B cell (primary cell): ENCODE measurements at regions not wholly inside any gene's neighbourhood (a gene's known extent, or its start where the extent isn't known, plus 50 kb on each side); places are given as distances from the start of the nearest gene placed in this dataset.

Source experiments
- ATAC-seq: fragments of 200-7000 bp; cut with Tn5 transposase; one replicate; pipeline ENCODE4 v1.10.0; 2021; ENCODE audit warnings: low read depth, mild to moderate bottlenecking, moderate number of reproducible peaks, moderate library complexity
- CTCF ChIA-PET: fragments of 350-600 bp; sonication (Branson Sonifier 250); formaldehyde crosslinking; loops from one replicate; lab custom pipeline; 2021; ENCODE audit warnings: antibody characterized with exemption, inconsistent platforms; lab: Charles Lee
- POLR2A ChIA-PET: fragments of 350-600 bp; sonication (Branson Sonifier 250); formaldehyde crosslinking; loops from one replicate; lab custom pipeline; 2021; ENCODE audit warnings: antibody characterized with exemption; lab: Charles Lee
- DNase-seq: peaks from one replicate; pipeline ENCODE4 v3.0.0; 2013
- H2AFZ ChIP-seq: 2 replicates; pipeline ENCODE4 v1.6.1; 2012; ENCODE audit warnings: mild to moderate bottlenecking, low read depth, low read length; ENCODE audit not compliant: insufficient read depth, poor library complexity, severe bottlenecking
- H3K27ac ChIP-seq, 2 donors: 1 replicate in 1 of 2; 2 replicates in 1 of 2; pipeline ENCODE4 v1.5.1; 2012 to 2013; ENCODE audit warnings: low read length in 2 of 2, mild to moderate bottlenecking in 2 of 2, moderate library complexity in 1 of 2
- H3K27me3 ChIP-seq, 4 experiments: fragments of 200-600 bp in 1 of 4; sonication (generic) in 1 of 4; replicated peaks in 1 of 4; 1 replicate in 2 of 4; 2 replicates in 2 of 4; pipeline versions ENCODE4 v1.6.1 to v1.7.0; 2013 to 2016; ENCODE audit warnings: low read length in 3 of 4, mild to moderate bottlenecking in 2 of 4, mixed read lengths in 1 of 4, moderate library complexity in 1 of 4; ENCODE audit not compliant: insufficient read depth in 4 of 4, control insufficient read depth in 3 of 4; ENCODE audit errors: control extremely low read depth in 1 of 4
- H3K36me3 ChIP-seq, 2 experiments: replicated peaks in 1 of 2; 1 replicate in 1 of 2; 2 replicates in 1 of 2; pipeline versions ENCODE4 v1.6.1 to v1.7.1; 2013; ENCODE audit warnings: low read length in 1 of 2; ENCODE audit not compliant: insufficient read depth in 2 of 2, control insufficient read depth in 1 of 2; ENCODE audit errors: control extremely low read depth in 1 of 2, extremely low read depth in 1 of 2
- H3K4me1 ChIP-seq, 2 donors: fragments of 200-600 bp in 1 of 2; sonication (generic) in 1 of 2; 1 replicate in 1 of 2; 2 replicates in 1 of 2; pipeline versions ENCODE4 v1.5.1 to v1.6.1; 2013 to 2017; ENCODE audit warnings: low read length in 2 of 2; ENCODE audit not compliant: control insufficient read depth in 2 of 2, insufficient read depth in 2 of 2
- H3K4me2 ChIP-seq: replicated peaks from 2 replicates; pipeline ENCODE3; 2012; ENCODE audit warnings: mild to moderate bottlenecking, low read depth, low read length; ENCODE audit not compliant: poor library complexity, severe bottlenecking
- H3K4me3 ChIP-seq, 5 experiments: fragments of 200-600 bp in 1 of 5; sonication (generic) in 1 of 5; 1 replicate in 3 of 5; 2 replicates in 2 of 5; pipeline versions ENCODE4 v1.5.1 to v1.7.0; 2011 to 2016; ENCODE audit warnings: low read length in 4 of 5, mild to moderate bottlenecking in 4 of 5, low read depth in 2 of 5, control low read depth in 1 of 5, moderate library complexity in 1 of 5; ENCODE audit not compliant: insufficient read depth in 1 of 5; ENCODE audit errors: control extremely low read depth in 1 of 5, extremely low read depth in 1 of 5
- H3K79me2 ChIP-seq: fragments of 200-600 bp; sonication (generic); one replicate; pipeline ENCODE4 v1.6.0; 2016; ENCODE audit warnings: low read length; ENCODE audit not compliant: control insufficient read depth, insufficient read depth
- H3K9ac ChIP-seq: fragments of 200-600 bp; sonication (generic); 2 replicates; pipeline ENCODE4 v1.6.1; 2017; ENCODE audit warnings: mild to moderate bottlenecking, low read length, moderate library complexity
- H3K9me3 ChIP-seq, 3 donors: one replicate each; pipeline versions ENCODE4 v1.6.1 to v1.7.1; 2013; ENCODE audit warnings: low read length in 2 of 3; ENCODE audit not compliant: control insufficient read depth in 2 of 3, insufficient read depth in 1 of 3; ENCODE audit errors: control extremely low read depth in 1 of 3
- H4K20me1 ChIP-seq: 2 replicates; pipeline ENCODE4 v1.6.0; 2012; ENCODE audit warnings: mild to moderate bottlenecking, low read length; ENCODE audit not compliant: insufficient read depth, control insufficient read depth, poor library complexity, severe bottlenecking
- H3K27ac Mint-ChIP-seq: one replicate; pipeline ENCODE4 v1.8.0; 2021; ENCODE audit warnings: mixed read lengths
- H3K27me3 Mint-ChIP-seq: one replicate; pipeline ENCODE4 v1.8.0; 2021; ENCODE audit warnings: mixed read lengths
- H3K4me1 Mint-ChIP-seq: one replicate; pipeline ENCODE4 v1.8.0; 2021; ENCODE audit warnings: mixed read lengths
- H3K4me3 Mint-ChIP-seq: one replicate; pipeline ENCODE4 v1.8.0; 2021; ENCODE audit warnings: mixed read lengths
- H3K9me3 Mint-ChIP-seq: one replicate; pipeline ENCODE4 v1.8.0; 2022; ENCODE audit warnings: mixed read lengths; ENCODE audit not compliant: insufficient read depth
- EZH2 ChIP-seq: IDR thresholded peaks from 2 replicates; pipeline ENCODE4 v1.6.1; 2012; ENCODE audit warnings: borderline replicate concordance, low read depth, mild to moderate bottlenecking, moderate library complexity, low read length; ENCODE audit not compliant: insufficient read depth, poor library complexity, severe bottlenecking
- WGBS: methylation state at CpG from one replicate; pipeline ENCODE4 v1.1.5; 2013; ENCODE audit warnings: missing lambda C conversion rate; ENCODE audit not compliant: insufficient coverage; 5-methylcytosine and 5-hydroxymethylcytosine counted together
- intact Hi-C: fragments of 100-400 bp; cut with micrococcal nuclease; formaldehyde crosslinking; loops from one replicate; pipeline ENCODE4 v1.10.0; 2022
- TF ChIP-seq, protein P1 (sequence below): fragments of 200-600 bp; IDR thresholded peaks from one replicate; pipeline ENCODE4 v1.8.0; 2022; ENCODE audit warnings: antibody characterized with exemption, mild to moderate bottlenecking

DNA sequence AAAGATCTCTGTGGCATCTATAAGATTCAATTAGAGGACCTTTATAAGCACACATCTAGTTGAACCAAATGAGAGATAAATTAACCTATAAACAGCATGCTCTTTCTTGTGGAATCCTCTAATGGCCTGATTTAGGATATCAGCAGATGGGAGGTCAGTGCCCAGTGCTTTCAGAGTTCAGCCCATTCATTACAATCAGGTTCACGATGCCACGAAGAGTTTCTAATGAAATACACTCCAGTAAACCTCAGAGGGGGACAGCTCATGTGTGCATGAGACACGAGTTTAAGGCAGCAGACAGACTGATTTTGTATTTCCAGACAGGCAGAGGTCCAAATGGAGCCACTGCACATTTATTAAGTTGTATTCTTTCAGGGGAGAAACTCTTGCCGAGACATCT, 544.4 kb upstream of the PKN2 start:
- intact Hi-C loops: no loop called here
- peaks cover 4% of the 10 kb centered on the region for H3K4me1 Mint-ChIP-seq
- Histone ChIP-seq H3K27me3 (peaks cover 0 to 3% (median 0%) of the 10 kb centered on the region in 4 experiments), H3K4me2 (no peak overlapping the region), H3K9ac (no peak overlapping the region), H3K4me3 (no peak overlapping the region), H3K79me2 (no peaks in the 10 kb centered on the region), H3K27ac (no peak overlapping the region), H3K36me3 (no peaks in the 10 kb centered on the region), H2AFZ (no peak overlapping the region), H3K9me3 (no peaks in the 10 kb centered on the region), H3K4me1 (no peaks in the 10 kb centered on the region), H4K20me1 (no peaks in the 10 kb centered on the region)
- WGBS: 89% methylated on average over 4 of the region's 4 CpGs
- ChIA-PET CTCF (no interaction called here), POLR2A (no interaction called here)
- H3K27ac Mint-ChIP-seq: no peak overlapping the region
- peaks cover 3% of the 10 kb centered on the region for H3K27me3 Mint-ChIP-seq
- TF ChIP-seq, protein P1, sequence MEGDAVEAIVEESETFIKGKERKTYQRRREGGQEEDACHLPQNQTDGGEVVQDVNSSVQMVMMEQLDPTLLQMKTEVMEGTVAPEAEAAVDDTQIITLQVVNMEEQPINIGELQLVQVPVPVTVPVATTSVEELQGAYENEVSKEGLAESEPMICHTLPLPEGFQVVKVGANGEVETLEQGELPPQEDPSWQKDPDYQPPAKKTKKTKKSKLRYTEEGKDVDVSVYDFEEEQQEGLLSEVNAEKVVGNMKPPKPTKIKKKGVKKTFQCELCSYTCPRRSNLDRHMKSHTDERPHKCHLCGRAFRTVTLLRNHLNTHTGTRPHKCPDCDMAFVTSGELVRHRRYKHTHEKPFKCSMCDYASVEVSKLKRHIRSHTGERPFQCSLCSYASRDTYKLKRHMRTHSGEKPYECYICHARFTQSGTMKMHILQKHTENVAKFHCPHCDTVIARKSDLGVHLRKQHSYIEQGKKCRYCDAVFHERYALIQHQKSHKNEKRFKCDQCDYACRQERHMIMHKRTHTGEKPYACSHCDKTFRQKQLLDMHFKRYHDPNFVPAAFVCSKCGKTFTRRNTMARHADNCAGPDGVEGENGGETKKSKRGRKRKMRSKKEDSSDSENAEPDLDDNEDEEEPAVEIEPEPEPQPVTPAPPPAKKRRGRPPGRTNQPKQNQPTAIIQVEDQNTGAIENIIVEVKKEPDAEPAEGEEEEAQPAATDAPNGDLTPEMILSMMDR: no peak
- no peak for TF ChIP-seq EZH2
- no peak overlapping the region for H3K4me3 Mint-ChIP-seq
- ATAC-seq (no peak), DNase-seq (no peak)
- no peaks in the 10 kb centered on the region for H3K9me3 Mint-ChIP-seq

DNA sequence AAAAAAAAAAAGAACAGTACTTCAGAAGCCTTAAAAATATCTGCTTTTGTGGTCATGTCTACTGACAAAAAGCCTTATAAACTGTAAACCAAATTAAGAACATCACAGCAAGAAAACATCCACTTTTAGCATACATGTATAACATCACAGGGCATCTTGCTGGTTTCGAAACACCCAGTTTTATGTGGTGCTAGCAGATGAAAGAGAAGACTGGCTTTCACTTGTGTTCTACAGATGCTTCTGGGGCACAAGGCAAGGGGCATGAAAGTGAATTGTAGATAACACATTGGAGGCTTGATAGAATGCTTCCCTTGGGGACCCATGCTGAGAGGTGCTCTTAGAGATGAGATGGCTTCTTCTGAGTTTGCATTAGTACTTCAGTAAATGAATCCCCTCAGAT, 543.7 kb upstream of the PKN2 start:
- peaks cover 0 to 2% (median 0%) of the 10 kb centered on the region in 3 donors for H3K9me3 ChIP-seq
- Mint-ChIP-seq H3K9me3 (no peaks in the 10 kb centered on the region), H3K4me1 (peaks cover 4% of the 10 kb centered on the region), H3K4me3 (no peak overlapping the region), H3K27me3 (peaks cover 9% of the 10 kb centered on the region), H3K27ac (no peak overlapping the region)
- H3K27me3 ChIP-seq: peaks cover 0 to 5% (median 0%) of the 10 kb centered on the region in 4 experiments
- no peaks in the 10 kb centered on the region for H3K79me2 ChIP-seq
- ATAC-seq: no peak
- no peaks in the 10 kb centered on the region for H3K4me1 ChIP-seq
- H3K9ac ChIP-seq: no peak overlapping the region
- intact Hi-C loops: no loop called here
- no peak for DNase-seq
- H3K36me3 ChIP-seq: no peaks in the 10 kb centered on the region
- no peak overlapping the region for H3K4me2 ChIP-seq
- no peak overlapping the region for H3K27ac ChIP-seq
- CTCF ChIA-PET: no interaction called here
- POLR2A ChIA-PET: no interaction called here
- TF ChIP-seq, protein P1: no peak
- no peak for TF ChIP-seq EZH2
- H4K20me1 ChIP-seq: no peaks in the 10 kb centered on the region
- H2AFZ ChIP-seq: no peak overlapping the region
- H3K4me3 ChIP-seq: no peak overlapping the region
- 80% methylated on average over 1 of the region's 1 CpG for WGBS
